ENCODE measurements at regions not wholly inside any gene's neighbourhood (a gene's known extent, or its start where the extent isn't known, plus 50 kb on each side); places are given as distances from the start of the nearest gene placed in this dataset.

DNA sequence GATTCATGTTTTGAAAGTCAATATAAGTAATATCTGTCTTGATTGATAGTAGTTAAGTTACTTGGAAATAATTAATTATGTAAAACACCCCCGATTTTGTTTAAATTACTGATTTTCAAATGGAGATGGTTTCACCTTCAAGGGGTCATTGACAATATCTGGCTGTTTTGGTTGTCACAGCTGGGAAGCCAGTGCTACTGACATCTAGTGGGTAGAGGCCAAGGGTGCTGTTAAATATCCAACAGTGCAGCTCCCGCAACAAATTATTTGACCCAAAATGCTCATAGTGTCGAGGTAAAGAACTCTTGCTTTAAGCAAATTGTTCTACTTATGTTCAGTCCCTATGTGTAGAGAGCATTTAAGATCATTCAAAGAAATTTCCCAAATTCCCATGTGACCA is 50.6 kb upstream of the PCDH20 start:
- no peak for DNase-seq (ENCODE audit: low spot score)

All from COLO829 (cell line).